ENCODE measurements at regions not wholly inside any gene's neighbourhood (a gene's known extent, or its start where the extent isn't known, plus 50 kb on each side); places are given as distances from the start of the nearest gene placed in this dataset.

GRCh38 chr11:31997955-31998354 is 92.9 kb upstream of the RCN1 start:
- no peak for DNase-seq

- DNase-seq, result no peak
Measured at GRCh38 chr11:31996159-31996881, 94.6 kb upstream of the RCN1 start.

GRCh38 chr11:31995525-31996094 is 95.3 kb upstream of the RCN1 start:
- DNase-seq, result no peak

- DNase-seq, result no peak
Measured at GRCh38 chr11:31995032-31995431, 95.8 kb upstream of the RCN1 start.

GRCh38 chr11:31987118-31988005 is 103.5 kb upstream of the RCN1 start:
- DNase-seq, result peak in 2 of 3 experiments; percentile 48 to 64

GRCh38 chr11:31986201-31986889 is 104.5 kb upstream of the RCN1 start:
- DNase-seq, result no peak

GRCh38 chr11:31981457-31981856 is 109.4 kb upstream of the RCN1 start:
- no peak for DNase-seq

- DNase-seq, result no peak
Measured at GRCh38 chr11:31977343-31977742, 113.5 kb upstream of the RCN1 start.

GRCh38 chr11:31974366-31975136 is 116.3 kb upstream of the RCN1 start:
- DNase-seq, result no peak

- DNase-seq, result no peak
Measured at GRCh38 chr11:31973172-31973571, 117.7 kb upstream of the RCN1 start.

GRCh38 chr11:31972623-31973022 is 118.3 kb upstream of the RCN1 start:
- no peak for DNase-seq

GRCh38 chr11:31969359-31969702 is 121.5 kb upstream of the RCN1 start:
- no peak for DNase-seq

GRCh38 chr11:31968461-31969358 is 122.2 kb upstream of the RCN1 start:
- DNase-seq, result no peak

GRCh38 chr11:31967404-31968130 is 123.3 kb upstream of the RCN1 start:
- DNase-seq, result no peak

- no peak for DNase-seq
Measured at GRCh38 chr11:31966846-31967245, 124.0 kb upstream of the RCN1 start.

- no peak for DNase-seq
Measured at GRCh38 chr11:31964181-31964580, 126.7 kb upstream of the RCN1 start.

GRCh38 chr11:31960126-31960525 is 130.7 kb upstream of the RCN1 start:
- DNase-seq, result no peak

- DNase-seq, result no peak
Measured at GRCh38 chr11:31959716-31960115, 131.2 kb upstream of the RCN1 start.

- DNase-seq, result peak in 1 of 3 experiments; percentile 20
Measured at GRCh38 chr11:31958076-31958735, 132.7 kb upstream of the RCN1 start.

GRCh38 chr11:31957674-31958073 is 133.2 kb upstream of the RCN1 start:
- DNase-seq, result no peak

Measured in NCI-H1417 (cell line).